ENCODE measurements at regions not wholly inside any gene's neighbourhood (a gene's known extent, or its start where the extent isn't known, plus 50 kb on each side); places are given as distances from the start of the nearest gene placed in this dataset.

- no peak for DNase-seq (ENCODE audit: extremely low read depth, low read depth)
- H3K4me3 ChIP-seq (replicated peaks; ENCODE audit: low read depth, low read length): no peak overlapping the region
- TF ChIP-seq CTCF (IDR thresholded peaks at IDR 0.05; ENCODE audit: low read depth, low read length, missing control alignments): no peak
Observed at GRCh38 chr12:46884362-46884761, 58.6 kb upstream of the SLC38A4 start.

GRCh38 chr12:46886541-46887041 is 60.8 kb upstream of the SLC38A4 start:
- no peak for TF ChIP-seq CTCF (IDR thresholded peaks at IDR 0.05; ENCODE audit: low read depth, low read length, missing control alignments)
- H3K4me3 ChIP-seq (replicated peaks; ENCODE audit: low read depth, low read length): no peak overlapping the region
- DNase-seq (ENCODE audit: extremely low read depth, low read depth): no peak

- H3K4me3 ChIP-seq (replicated peaks; ENCODE audit: low read depth, low read length): no peak overlapping the region
- no peak for DNase-seq (ENCODE audit: extremely low read depth, low read depth)
- no peak for TF ChIP-seq CTCF (IDR thresholded peaks at IDR 0.05; ENCODE audit: low read depth, low read length, missing control alignments)
Observed at GRCh38 chr12:46887870-46888269, 62.1 kb upstream of the SLC38A4 start.

GRCh38 chr12:46888568-46888967 is 62.8 kb upstream of the SLC38A4 start:
- TF ChIP-seq CTCF (IDR thresholded peaks at IDR 0.05; ENCODE audit: low read depth, low read length, missing control alignments): no peak
- H3K4me3 ChIP-seq (replicated peaks; ENCODE audit: low read depth, low read length): no peak overlapping the region
- no peak for DNase-seq (ENCODE audit: extremely low read depth, low read depth)

- H3K4me3 ChIP-seq (replicated peaks; ENCODE audit: low read depth, low read length): no peak overlapping the region
- DNase-seq (ENCODE audit: extremely low read depth, low read depth): no peak
- no peak for TF ChIP-seq CTCF (IDR thresholded peaks at IDR 0.05; ENCODE audit: low read depth, low read length, missing control alignments)
Observed at GRCh38 chr12:46891306-46891705, 65.5 kb upstream of the SLC38A4 start.

GRCh38 chr12:46892034-46892705 is 66.4 kb upstream of the SLC38A4 start:
- DNase-seq (ENCODE audit: extremely low read depth, low read depth): no peak
- TF ChIP-seq CTCF (IDR thresholded peaks at IDR 0.05; ENCODE audit: low read depth, low read length, missing control alignments): no peak
- H3K4me3 ChIP-seq (replicated peaks; ENCODE audit: low read depth, low read length): no peak overlapping the region

GRCh38 chr12:46892887-46893286 is 67.1 kb upstream of the SLC38A4 start:
- DNase-seq (ENCODE audit: extremely low read depth, low read depth): no peak
- no peak for TF ChIP-seq CTCF (IDR thresholded peaks at IDR 0.05; ENCODE audit: low read depth, low read length, missing control alignments)
- H3K4me3 ChIP-seq (replicated peaks; ENCODE audit: low read depth, low read length): no peak overlapping the region
